HG02642 (cell line): ENCODE measurements at regions not wholly inside any gene's neighbourhood (a gene's known extent, or its start where the extent isn't known, plus 50 kb on each side); places are given as distances from the start of the nearest gene placed in this dataset.
"Not testable (repeated sequence)": the region's sequence is repeated elsewhere in the genome, so short reads cannot be mapped to it uniquely, and the experiment has no call there.

Experiments used
- ATAC-seq: cut with Tn5 transposase; IDR thresholded peaks from one replicate; pipeline ENCODE4 v1.9.1; 2021; ENCODE audit warnings: mild to moderate bottlenecking; ENCODE audit not compliant: unreplicated experiment, poor library complexity

DNA sequence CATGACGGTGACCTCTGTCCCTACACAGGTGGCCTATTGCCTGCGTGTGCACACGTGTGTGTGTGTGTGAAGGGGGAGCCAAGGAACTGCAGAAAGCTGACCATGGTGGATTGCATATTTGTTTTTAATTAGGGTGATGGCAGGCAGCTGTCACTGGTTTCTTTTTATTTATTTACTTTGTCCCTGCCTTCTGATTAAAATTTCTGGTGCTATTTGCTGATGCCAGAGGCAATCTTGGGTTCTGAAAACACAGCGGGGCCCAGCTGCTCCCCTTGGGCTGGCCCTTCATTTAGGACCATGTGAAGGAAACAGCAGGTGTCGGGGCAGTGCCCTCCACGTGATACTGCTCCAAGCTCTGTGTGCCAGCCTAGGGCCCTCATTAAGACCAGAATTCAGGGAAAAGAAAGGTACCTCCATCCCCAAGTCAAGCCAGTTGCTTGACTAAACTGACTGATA is 71.3 kb upstream of the PODXL start:
- no peak for ATAC-seq

- no peak for ATAC-seq
Observed at GRCh38 chr7:131626643-131627042, 70.2 kb upstream of the PODXL start.

- no peak for ATAC-seq
Observed at GRCh38 chr7:131625817-131626372, 69.5 kb upstream of the PODXL start.

- ATAC-seq = not testable (repeated sequence)
Observed at GRCh38 chr7:131625345-131625744, 68.9 kb upstream of the PODXL start.

DNA sequence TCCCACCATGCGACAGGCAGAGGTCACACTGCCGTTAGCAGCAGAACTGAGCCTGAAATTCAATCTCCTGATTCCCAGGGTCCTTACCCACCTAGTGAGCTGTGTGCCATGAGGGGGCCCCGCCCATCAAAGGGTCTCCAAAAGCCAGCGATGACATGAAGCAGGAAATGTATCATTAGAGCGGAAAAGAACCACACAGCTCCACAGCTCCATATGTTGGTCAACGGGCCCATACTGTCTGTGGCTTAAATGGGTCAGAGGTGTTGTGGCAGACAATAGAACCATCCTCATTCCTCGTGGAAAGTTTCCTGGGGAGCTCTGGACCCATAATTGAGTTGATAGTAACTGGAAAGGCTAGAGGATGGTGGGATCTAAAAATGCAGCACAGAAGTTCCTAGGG is 68.1 kb upstream of the PODXL start:
- no peak for ATAC-seq

DNA sequence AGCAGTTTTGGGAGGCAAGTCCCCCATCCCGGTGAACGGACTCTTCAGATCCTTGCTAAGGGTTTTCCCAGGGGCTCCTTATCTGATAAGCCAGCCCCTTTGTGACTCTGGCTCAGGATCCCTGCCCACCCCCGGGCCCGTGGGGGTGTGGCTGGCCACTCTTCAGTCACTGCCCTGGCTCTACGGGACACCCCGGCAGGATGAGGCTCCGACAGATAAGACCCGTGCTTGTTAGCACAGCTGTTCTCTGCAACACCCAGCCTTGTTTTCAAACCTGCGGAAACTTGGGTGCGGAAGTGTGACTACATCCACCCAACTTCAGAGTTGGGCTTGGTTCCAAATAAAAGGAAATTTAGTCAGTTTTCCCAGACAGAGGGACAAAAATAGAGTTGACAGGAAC is 66.7 kb upstream of the PODXL start:
- no peak for ATAC-seq

GRCh38 chr7:131621652-131622051 is 65.2 kb upstream of the PODXL start:
- ATAC-seq = no peak

DNA sequence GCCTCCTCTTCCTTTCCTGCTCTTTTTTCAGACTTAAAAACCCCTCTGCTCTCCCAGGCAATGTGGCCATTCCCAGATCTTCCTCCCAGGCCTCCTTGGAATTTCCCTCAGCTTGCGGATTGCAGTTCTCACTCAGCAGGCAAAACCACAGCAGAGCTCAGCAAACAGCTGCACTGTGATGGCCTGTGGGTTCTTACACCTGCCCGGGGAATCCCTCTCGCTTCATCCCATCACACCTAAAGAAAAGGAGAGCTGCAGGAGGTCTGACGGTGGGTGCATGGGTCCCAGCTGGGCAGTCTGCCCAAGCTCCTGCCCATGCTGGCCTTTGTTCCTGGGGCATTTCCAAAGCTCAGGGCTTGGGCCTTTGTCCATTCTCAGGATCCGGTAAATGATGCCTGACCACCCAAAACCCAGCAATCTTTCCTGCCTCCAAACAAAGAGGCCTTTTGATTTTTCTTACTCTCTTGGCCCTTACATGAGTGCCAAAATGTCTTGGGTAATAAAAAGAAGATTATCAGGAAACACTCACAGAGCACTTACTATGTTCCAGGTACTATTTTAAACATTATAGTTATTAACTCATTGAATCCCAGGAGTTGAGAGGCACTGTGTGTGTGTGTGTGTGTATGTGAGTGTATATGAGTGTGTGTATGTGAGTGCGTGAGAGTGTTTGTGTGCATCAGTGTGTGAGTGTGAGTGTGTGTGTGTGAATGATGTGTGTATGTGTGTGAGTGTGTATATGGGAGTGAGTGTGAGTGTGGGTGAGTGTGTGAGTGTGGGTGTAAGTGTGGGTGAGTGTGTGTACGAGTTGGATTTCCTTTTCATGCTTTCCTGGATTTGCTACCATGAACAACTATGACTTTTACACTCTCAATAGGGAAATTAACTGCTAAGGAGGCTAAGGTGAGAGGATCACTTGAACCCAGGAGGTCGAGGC is 64.5 kb upstream of the PODXL start:
- no peak for ATAC-seq

DNA sequence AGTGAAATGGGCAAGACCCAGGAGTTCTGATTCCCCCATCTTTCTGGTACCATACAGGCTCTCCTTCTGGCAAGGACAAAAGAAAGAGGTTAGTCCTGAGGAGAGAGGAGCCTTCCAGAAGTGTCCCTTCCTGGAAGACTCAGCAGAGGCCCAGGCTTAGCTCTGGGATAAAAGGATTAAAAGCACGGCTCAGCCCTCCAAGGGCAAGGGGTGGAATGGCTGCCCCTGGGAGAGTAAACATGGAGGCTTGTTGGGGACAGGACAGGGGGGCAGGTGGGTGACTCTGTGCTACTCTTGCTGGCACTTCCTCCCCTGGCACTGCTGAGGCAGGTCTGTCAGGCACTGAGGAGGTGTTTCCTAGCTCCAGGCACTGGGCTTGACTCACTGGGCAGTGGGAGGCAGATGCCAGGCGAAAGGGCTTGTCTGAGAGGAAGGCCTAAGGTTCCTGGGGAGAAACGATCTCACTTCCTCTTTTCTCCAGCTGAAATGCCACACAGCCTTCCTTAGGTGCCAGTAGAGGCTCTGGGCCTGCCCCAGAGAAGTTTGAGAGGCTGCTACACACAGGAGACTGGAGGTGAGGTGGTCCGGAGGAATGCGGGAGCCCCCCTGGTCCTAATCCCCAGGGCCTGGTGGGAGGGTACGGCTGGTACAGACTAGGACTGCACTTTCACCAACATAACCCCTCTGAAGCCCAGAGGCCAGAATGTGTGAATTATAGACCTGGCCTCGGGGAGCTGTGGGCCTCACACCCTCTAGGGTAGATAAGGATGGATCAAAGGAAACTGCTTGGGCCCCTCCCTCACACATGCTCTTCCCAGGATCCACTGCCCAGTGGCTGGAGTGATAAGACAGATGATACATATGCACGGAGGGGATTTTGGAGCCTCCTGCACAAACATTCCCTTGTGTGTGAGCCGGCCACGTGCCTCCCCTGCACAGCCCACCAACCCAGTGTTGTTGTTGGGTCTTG is 63.2 kb upstream of the PODXL start:
- no peak for ATAC-seq

GRCh38 chr7:131618391-131618790 is 62.0 kb upstream of the PODXL start:
- no peak for ATAC-seq

DNA sequence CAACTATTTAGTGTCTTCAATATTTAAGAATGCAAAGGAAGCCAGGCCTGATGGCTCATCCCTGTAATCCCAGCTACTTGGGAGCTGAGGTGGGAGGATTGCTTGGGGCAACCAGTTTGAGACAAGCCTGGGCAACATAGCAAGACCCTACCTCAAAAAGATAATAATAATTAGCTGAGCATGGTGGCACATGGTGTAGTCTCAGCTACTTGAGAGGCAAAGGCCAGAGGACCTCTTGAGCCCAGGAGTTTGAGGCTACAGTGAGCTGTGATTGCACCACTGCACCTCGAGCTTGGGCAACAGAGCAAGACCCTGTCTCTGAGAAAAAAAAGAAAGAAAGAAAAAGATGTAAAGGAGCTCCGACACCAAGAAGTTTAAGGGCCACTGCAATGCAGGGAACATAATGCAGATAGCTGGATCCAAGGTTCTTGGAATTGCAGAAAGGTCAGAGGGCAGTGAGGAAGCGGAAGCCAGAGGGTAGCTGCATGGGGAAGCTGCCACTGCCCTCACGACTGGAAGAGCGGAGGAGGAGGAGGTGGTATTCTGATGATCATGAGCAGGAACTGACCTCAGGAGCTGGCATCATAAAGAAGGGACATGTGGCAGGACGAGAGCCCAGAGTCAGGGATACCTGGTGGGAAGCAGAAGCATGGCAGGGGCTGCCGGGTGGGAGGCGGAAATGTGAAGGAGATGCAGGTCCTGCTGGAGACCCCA is 60.2 kb upstream of the PODXL start:
- no peak for ATAC-seq

GRCh38 chr7:131613909-131614308 is 57.5 kb upstream of the PODXL start:
- ATAC-seq = no peak

DNA sequence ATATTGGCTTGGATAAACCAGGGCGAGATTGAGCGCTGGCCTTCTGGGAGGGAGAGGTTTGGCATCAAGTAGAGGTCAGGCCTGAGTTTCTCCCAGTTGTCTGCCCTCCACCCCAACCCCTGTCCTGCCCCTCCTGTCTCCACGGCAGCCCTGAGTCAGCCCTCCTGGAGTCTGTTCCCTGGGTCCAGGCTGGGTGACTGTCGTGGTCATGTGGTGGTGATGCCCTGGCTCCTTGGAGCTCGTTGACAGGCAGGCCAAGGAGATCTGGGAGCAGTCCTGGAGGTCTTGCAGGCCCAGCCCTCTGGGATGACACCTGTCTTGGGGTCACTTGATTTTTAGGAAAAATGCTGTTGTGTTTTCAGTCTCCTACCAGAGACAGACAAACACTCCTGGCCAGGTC is 53.6 kb upstream of the PODXL start:
- ATAC-seq = no peak

- no peak for ATAC-seq
Observed at GRCh38 chr7:131608116-131608500, 51.7 kb upstream of the PODXL start.

DNA sequence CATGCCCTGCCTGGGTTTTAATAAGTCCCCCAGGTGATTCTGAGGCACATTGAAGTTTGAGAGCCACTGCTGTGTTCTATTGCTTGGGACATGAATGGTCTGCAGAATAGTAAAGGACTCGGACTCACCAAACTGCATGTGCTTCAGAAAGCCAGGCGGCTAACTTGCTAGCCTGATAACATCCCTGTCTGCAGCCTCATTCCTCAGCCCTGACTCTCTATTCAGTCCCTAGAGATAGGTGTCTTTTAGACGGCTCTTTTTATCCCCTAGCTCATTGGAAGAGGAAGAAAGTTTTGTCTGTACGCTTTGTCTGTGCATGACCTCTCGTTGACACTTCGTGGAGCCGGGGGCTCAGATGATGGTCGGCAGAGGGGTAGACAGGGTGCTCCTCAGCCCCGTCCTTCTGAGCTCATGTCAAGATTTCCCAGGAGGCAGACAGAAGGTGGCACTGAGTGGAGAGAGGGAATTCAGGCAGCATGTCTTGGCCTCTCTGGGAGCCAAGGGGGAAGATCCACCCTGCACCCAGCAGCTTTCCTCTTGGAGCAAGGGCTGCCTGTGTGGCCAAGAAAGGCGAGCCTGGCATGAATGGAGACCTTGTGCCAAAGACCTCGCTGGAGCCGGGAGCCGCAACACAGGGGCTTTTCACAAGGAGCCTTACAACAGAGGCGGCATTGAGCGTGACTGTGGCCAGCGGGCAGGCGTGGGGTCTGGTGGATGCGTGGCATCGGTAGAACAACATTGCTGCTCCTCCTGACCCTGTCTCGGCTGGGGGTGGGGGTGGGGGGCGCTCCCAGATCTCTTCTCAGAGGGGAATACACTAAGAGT is 51.1 kb upstream of the PODXL start:
- ATAC-seq = no peak

DNA sequence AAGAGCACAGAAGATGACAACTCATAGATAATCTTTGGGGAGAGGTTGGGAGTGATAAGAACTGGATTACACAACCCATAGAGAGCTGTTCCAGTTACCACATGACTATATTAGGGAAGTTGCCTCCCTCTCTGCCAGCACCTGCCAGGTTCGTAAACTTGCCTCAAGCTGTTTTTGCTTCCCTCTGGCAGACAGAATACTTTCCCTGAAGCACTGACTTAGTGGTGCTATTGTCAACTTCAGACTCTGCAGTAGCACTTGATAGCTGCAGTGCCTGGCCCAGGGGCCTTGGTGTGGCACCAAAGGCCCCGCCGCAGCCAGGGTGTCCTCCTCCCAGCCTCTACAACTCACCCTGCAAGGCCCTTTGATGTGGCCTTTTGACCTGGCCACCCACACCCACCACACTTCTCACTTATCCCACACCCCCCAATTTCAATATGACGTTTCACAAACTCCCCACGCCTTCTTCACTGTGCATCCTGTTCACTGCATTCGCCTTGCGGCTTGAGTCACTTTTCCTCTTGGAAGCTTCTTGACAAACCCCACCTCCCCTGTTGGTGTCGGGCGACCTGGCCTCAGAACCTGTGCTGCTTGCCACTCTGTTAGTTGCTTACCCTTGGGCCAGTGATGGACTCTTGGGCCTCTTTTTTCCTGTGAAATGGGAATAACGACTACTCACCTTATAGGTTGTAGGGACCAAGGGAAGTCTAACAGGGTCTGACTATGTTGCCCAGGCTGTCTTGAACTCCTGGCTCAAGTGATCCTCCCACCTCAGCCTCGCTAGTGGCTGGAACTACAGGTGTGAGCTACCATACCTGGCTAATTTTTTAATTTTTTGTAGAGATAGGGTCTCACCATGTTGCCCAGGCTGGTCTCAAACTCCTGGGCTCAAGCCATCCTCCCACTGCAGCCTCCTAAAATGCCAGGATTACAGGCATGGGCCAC is 50.2 kb upstream of the PODXL start:
- ATAC-seq = no peak
